SJSA1 (cell line): ENCODE measurements at regions not wholly inside any gene's neighbourhood (a gene's known extent, or its start where the extent isn't known, plus 50 kb on each side); places are given as distances from the start of the nearest gene placed in this dataset.

Experiments used
- DNase-seq, 2 experiments: peaks; one replicate each; pipeline ENCODE4 v3.0.0-alpha.2; 2015 to 2020; ENCODE audit warnings: low spot score in 2 of 2, low read depth in 1 of 2
- H3K27ac ChIP-seq: fragments of 250-450 bp; sonication (Bioruptor Pico); 2 replicates; pipeline ENCODE4 v1.5.1; 2020; ENCODE audit warnings: mild to moderate bottlenecking, moderate library complexity
- H3K27me3 ChIP-seq: fragments of 250-450 bp; sonication (Bioruptor Pico); replicated peaks from 2 replicates; pipeline ENCODE4 v1.5.1; 2020; ENCODE audit warnings: mild to moderate bottlenecking, moderate library complexity
- H3K36me3 ChIP-seq: fragments of 250-450 bp; sonication (Bioruptor Pico); 2 replicates; pipeline ENCODE4 v1.5.1; 2020; ENCODE audit warnings: mild to moderate bottlenecking
- H3K4me1 ChIP-seq: fragments of 250-450 bp; sonication (Bioruptor Pico); replicated peaks from 2 replicates; pipeline ENCODE4 v1.6.1; 2021; ENCODE audit warnings: mild to moderate bottlenecking
- H3K4me3 ChIP-seq: fragments of 250-450 bp; sonication (Bioruptor Pico); 2 replicates; pipeline ENCODE4 v1.5.1; 2020; ENCODE audit warnings: mild to moderate bottlenecking
- H3K9me3 ChIP-seq: fragments of 250-450 bp; sonication (Bioruptor Pico); replicated peaks from 2 replicates; pipeline ENCODE4 v1.5.1; 2020; ENCODE audit warnings: mild to moderate bottlenecking

GRCh38 chr1:37394574-37395464 lies 79.6 kb upstream of the ZC3H12A start:
- H3K4me3 ChIP-seq, result no peak overlapping the region
- no peak overlapping the region for H3K27ac ChIP-seq
- H3K27me3 ChIP-seq, result no peaks in the 10 kb centered on the region
- no peak for DNase-seq
- no peaks in the 10 kb centered on the region for H3K9me3 ChIP-seq
- H3K4me1 ChIP-seq, result no peaks in the 10 kb centered on the region
- no peaks in the 10 kb centered on the region for H3K36me3 ChIP-seq

- no peak for DNase-seq
- Histone ChIP-seq H3K36me3 (no peaks in the 10 kb centered on the region), H3K9me3 (no peaks in the 10 kb centered on the region), H3K4me3 (no peak overlapping the region), H3K4me1 (no peaks in the 10 kb centered on the region), H3K27me3 (no peaks in the 10 kb centered on the region), H3K27ac (no peak overlapping the region)
Observed at GRCh38 chr1:37398096-37398495, 76.3 kb upstream of the ZC3H12A start.

GRCh38 chr1:37399205-37399604 lies 75.2 kb upstream of the ZC3H12A start:
- H3K9me3 ChIP-seq, result no peaks in the 10 kb centered on the region
- no peaks in the 10 kb centered on the region for H3K27me3 ChIP-seq
- no peaks in the 10 kb centered on the region for H3K4me1 ChIP-seq
- no peak overlapping the region for H3K4me3 ChIP-seq
- no peaks in the 10 kb centered on the region for H3K36me3 ChIP-seq
- no peak for DNase-seq
- no peak overlapping the region for H3K27ac ChIP-seq

GRCh38 chr1:37399830-37400464 lies 74.4 kb upstream of the ZC3H12A start:
- Histone ChIP-seq H3K4me1 (no peaks in the 10 kb centered on the region), H3K36me3 (no peaks in the 10 kb centered on the region), H3K9me3 (no peaks in the 10 kb centered on the region), H3K27me3 (no peaks in the 10 kb centered on the region), H3K4me3 (no peak overlapping the region), H3K27ac (no peak overlapping the region)
- no peak for DNase-seq

- Histone ChIP-seq H3K27me3 (no peaks in the 10 kb centered on the region), H3K36me3 (no peaks in the 10 kb centered on the region), H3K4me3 (no peak overlapping the region), H3K9me3 (no peaks in the 10 kb centered on the region), H3K4me1 (no peaks in the 10 kb centered on the region), H3K27ac (no peak overlapping the region)
- DNase-seq, result no peak
Observed at GRCh38 chr1:37400466-37401225, 73.7 kb upstream of the ZC3H12A start.

- no peak for DNase-seq
- Histone ChIP-seq H3K9me3 (no peaks in the 10 kb centered on the region), H3K4me3 (no peak overlapping the region), H3K4me1 (no peaks in the 10 kb centered on the region), H3K27ac (no peak overlapping the region), H3K36me3 (no peaks in the 10 kb centered on the region), H3K27me3 (no peaks in the 10 kb centered on the region)
Observed at GRCh38 chr1:37403166-37403565, 71.2 kb upstream of the ZC3H12A start.

GRCh38 chr1:37404711-37405110 lies 69.7 kb upstream of the ZC3H12A start:
- no peaks in the 10 kb centered on the region for H3K4me1 ChIP-seq
- H3K27me3 ChIP-seq, result no peaks in the 10 kb centered on the region
- DNase-seq, result no peak
- no peak overlapping the region for H3K4me3 ChIP-seq
- no peaks in the 10 kb centered on the region for H3K9me3 ChIP-seq
- H3K27ac ChIP-seq, result no peak overlapping the region
- no peaks in the 10 kb centered on the region for H3K36me3 ChIP-seq

- Histone ChIP-seq H3K36me3 (no peaks in the 10 kb centered on the region), H3K27me3 (no peaks in the 10 kb centered on the region), H3K9me3 (no peaks in the 10 kb centered on the region), H3K27ac (no peak overlapping the region), H3K4me1 (no peaks in the 10 kb centered on the region), H3K4me3 (no peak overlapping the region)
- no peak for DNase-seq
Observed at GRCh38 chr1:37410105-37410504, 64.3 kb upstream of the ZC3H12A start.

GRCh38 chr1:37410815-37411214 lies 63.6 kb upstream of the ZC3H12A start:
- H3K4me3 ChIP-seq, result no peak overlapping the region
- H3K36me3 ChIP-seq, result no peaks in the 10 kb centered on the region
- no peaks in the 10 kb centered on the region for H3K9me3 ChIP-seq
- H3K27me3 ChIP-seq, result no peaks in the 10 kb centered on the region
- H3K4me1 ChIP-seq, result no peaks in the 10 kb centered on the region
- no peak for DNase-seq
- no peak overlapping the region for H3K27ac ChIP-seq

GRCh38 chr1:37415611-37416244 lies 58.7 kb upstream of the ZC3H12A start:
- no peaks in the 10 kb centered on the region for H3K4me1 ChIP-seq
- H3K4me3 ChIP-seq, result no peak overlapping the region
- H3K36me3 ChIP-seq, result no peaks in the 10 kb centered on the region
- no peak overlapping the region for H3K27ac ChIP-seq
- no peaks in the 10 kb centered on the region for H3K9me3 ChIP-seq
- no peaks in the 10 kb centered on the region for H3K27me3 ChIP-seq
- no peak for DNase-seq

- H3K27ac ChIP-seq, result no peak overlapping the region
- DNase-seq, result no peak
- no peaks in the 10 kb centered on the region for H3K36me3 ChIP-seq
- H3K27me3 ChIP-seq, result no peaks in the 10 kb centered on the region
- H3K4me3 ChIP-seq, result no peak overlapping the region
- no peaks in the 10 kb centered on the region for H3K4me1 ChIP-seq
- H3K9me3 ChIP-seq, result no peaks in the 10 kb centered on the region
Observed at GRCh38 chr1:37420456-37420855, 53.9 kb upstream of the ZC3H12A start.

- H3K36me3 ChIP-seq, result no peaks in the 10 kb centered on the region
- no peak overlapping the region for H3K4me3 ChIP-seq
- H3K4me1 ChIP-seq, result no peaks in the 10 kb centered on the region
- H3K27ac ChIP-seq, result no peak overlapping the region
- H3K9me3 ChIP-seq, result no peaks in the 10 kb centered on the region
- no peak for DNase-seq
- H3K27me3 ChIP-seq, result peaks cover 6% of the 10 kb centered on the region; the same call in 1 of the 2 replicates
Observed at GRCh38 chr1:37423810-37424209, 50.6 kb upstream of the ZC3H12A start.

- Histone ChIP-seq H3K4me3 (no peak overlapping the region), H3K4me1 (no peaks in the 10 kb centered on the region), H3K9me3 (no peaks in the 10 kb centered on the region), H3K27ac (no peak overlapping the region), H3K36me3 (no peaks in the 10 kb centered on the region), H3K27me3 (peaks cover 6% of the 10 kb centered on the region; the same call in 1 of the 2 replicates)
- no peak for DNase-seq
Observed at GRCh38 chr1:37424523-37424922, 49.9 kb upstream of the ZC3H12A start.
